Testis (tissue), 2 donors: ENCODE measurements at regions not wholly inside any gene's neighbourhood (a gene's known extent, or its start where the extent isn't known, plus 50 kb on each side); places are given as distances from the start of the nearest gene placed in this dataset.

ENCODE experiments used
- DNase-seq: peaks from one replicate; pipeline ENCODE4 v3.0.0-alpha.2; 2019
- H3K27ac ChIP-seq, 2 donors: fragments of 200-600 bp; sonication (generic); one replicate each; pipeline ENCODE4 v1.5.1; 2019
- H3K27me3 ChIP-seq: fragments of 200-600 bp; sonication (generic); one replicate; pipeline ENCODE4 v1.5.1; 2019
- H3K36me3 ChIP-seq: fragments of 200-600 bp; sonication (generic); one replicate; pipeline ENCODE4 v1.5.1; 2017; ENCODE audit warnings: low read depth; ENCODE audit errors: missing control alignments
- H3K4me1 ChIP-seq: fragments of 200-600 bp; sonication (generic); one replicate; pipeline ENCODE4 v1.5.1; 2019
- H3K4me3 ChIP-seq, 2 donors: fragments of 200-600 bp; sonication (generic); one replicate each; pipeline ENCODE4 v1.5.1; 2017 to 2019
- H3K9me3 ChIP-seq: fragments of 200-600 bp; sonication (generic); one replicate; pipeline ENCODE4 v1.5.1; 2017
- CTCF ChIP-seq, 3 experiments: fragments of 450-650 bp in 2 of 3; fragments of 200-600 bp in 1 of 3; sonication (generic) in 1 of 3; IDR thresholded peaks; one replicate each; pipeline ENCODE4 v1.5.1; 2016 to 2019; ENCODE audit warnings: antibody characterized with exemption in 3 of 3, mild to moderate bottlenecking in 2 of 3, moderate library complexity in 1 of 3
- POLR2A ChIP-seq: fragments of 450-650 bp; IDR thresholded peaks from one replicate; pipeline ENCODE4 v1.6.1; 2017; ENCODE audit warnings: antibody characterized with exemption, mild to moderate bottlenecking, moderate library complexity
- WGBS, 2 donors: methylation state at CpG; one replicate each; pipeline ENCODE4 v1.1.5; 2018; 5-methylcytosine and 5-hydroxymethylcytosine counted together
- intact Hi-C: fragments of 100-400 bp; cut with DNase I; formaldehyde crosslinking; loops from one replicate; pipeline ENCODE4 v1.15.1; 2023; ENCODE audit warnings: low total_unique reads

GRCh38 chr13:74074723-74075122, 59.5 kb downstream of the KLF12 start:
- TF ChIP-seq CTCF (IDR thresholded peaks at IDR 0.05) (no peak), POLR2A (no peak)
- no peaks in the 10 kb centered on the region for H3K9me3 ChIP-seq
- peaks cover 7% of the 10 kb centered on the region for H3K4me1 ChIP-seq
- no peaks in the 10 kb centered on the region for H3K36me3 ChIP-seq
- intact Hi-C loops, result no loop called here
- no peak overlapping the region for H3K27ac ChIP-seq
- no peaks in the 10 kb centered on the region for H3K27me3 ChIP-seq
- no peak for DNase-seq
- H3K4me3 ChIP-seq, result no peak overlapping the region

GRCh38 chr13:74073274-74073673, 60.9 kb downstream of the KLF12 start:
- intact Hi-C loops, result no loop called here
- WGBS, 2 donors, result 67 to 75% methylated on average over 1 of the region's 1 CpG
- peaks cover 7% of the 10 kb centered on the region for H3K4me1 ChIP-seq
- H3K9me3 ChIP-seq, result no peaks in the 10 kb centered on the region
- H3K27me3 ChIP-seq, result no peaks in the 10 kb centered on the region
- no peak for TF ChIP-seq CTCF (IDR thresholded peaks at IDR 0.05)
- no peak for TF ChIP-seq POLR2A
- no peak for DNase-seq
- H3K36me3 ChIP-seq, result no peaks in the 10 kb centered on the region
- H3K4me3 ChIP-seq, result no peak overlapping the region
- no peak overlapping the region for H3K27ac ChIP-seq

GRCh38 chr13:74070513-74070912, 63.7 kb downstream of the KLF12 start:
- 91 to 100% methylated on average over 1 of the region's 1 CpG for WGBS, 2 donors
- no peak for DNase-seq
- Histone ChIP-seq H3K27ac (no peak overlapping the region), H3K4me1 (peaks cover 3% of the 10 kb centered on the region), H3K4me3 (no peak overlapping the region), H3K9me3 (no peaks in the 10 kb centered on the region), H3K27me3 (no peaks in the 10 kb centered on the region), H3K36me3 (no peaks in the 10 kb centered on the region)
- intact Hi-C loops, result no loop called here
- TF ChIP-seq CTCF (IDR thresholded peaks at IDR 0.05), result no peak
- no peak for TF ChIP-seq POLR2A

GRCh38 chr13:74070065-74070464, 64.1 kb downstream of the KLF12 start:
- no peaks in the 10 kb centered on the region for H3K27me3 ChIP-seq
- DNase-seq, result no peak
- no peaks in the 10 kb centered on the region for H3K36me3 ChIP-seq
- H3K4me3 ChIP-seq, result no peak overlapping the region
- no peak for TF ChIP-seq CTCF (IDR thresholded peaks at IDR 0.05)
- TF ChIP-seq POLR2A, result no peak
- intact Hi-C loops, result no loop called here
- H3K27ac ChIP-seq, result no peak overlapping the region
- no peaks in the 10 kb centered on the region for H3K9me3 ChIP-seq
- WGBS, 2 donors, result 83% methylated on average over 4 of the region's 4 CpGs
- H3K4me1 ChIP-seq, result peaks cover 3% of the 10 kb centered on the region

GRCh38 chr13:74068471-74068870, 65.7 kb downstream of the KLF12 start:
- 88 to 95% methylated on average over 7 of the region's 7 CpGs for WGBS, 2 donors
- H3K27ac ChIP-seq, result no peak overlapping the region
- H3K27me3 ChIP-seq, result no peaks in the 10 kb centered on the region
- no peaks in the 10 kb centered on the region for H3K36me3 ChIP-seq
- intact Hi-C loops, result no loop called here
- no peak for TF ChIP-seq CTCF (IDR thresholded peaks at IDR 0.05)
- no peak for TF ChIP-seq POLR2A
- H3K4me3 ChIP-seq, result no peak overlapping the region
- no peaks in the 10 kb centered on the region for H3K4me1 ChIP-seq
- H3K9me3 ChIP-seq, result no peaks in the 10 kb centered on the region
- no peak for DNase-seq
